Mesendoderm (in vitro differentiated cells): ENCODE measurements at regions not wholly inside any gene's neighbourhood (a gene's known extent, or its start where the extent isn't known, plus 50 kb on each side); places are given as distances from the start of the nearest gene placed in this dataset.

Source experiments
- DNase-seq: peaks from one replicate; pipeline ENCODE4 v3.0.0; 2013
- H2AK5ac ChIP-seq: 2 replicates; pipeline ENCODE4 v1.6.1; 2013; ENCODE audit warnings: low read length, inconsistent platforms
- H2BK120ac ChIP-seq: 2 replicates; pipeline ENCODE4 v1.6.1; 2013; ENCODE audit warnings: low read depth, mild to moderate bottlenecking, low read length, moderate library complexity, mixed read lengths
- H2BK15ac ChIP-seq: replicated peaks from 2 replicates; pipeline ENCODE4 v1.6.1; 2013; ENCODE audit warnings: low read depth, mild to moderate bottlenecking, moderate library complexity
- H2BK5ac ChIP-seq: 2 replicates; pipeline ENCODE4 v1.6.1; 2013; ENCODE audit warnings: low read length, inconsistent platforms
- H3K18ac ChIP-seq: 2 replicates; pipeline ENCODE4 v1.6.1; 2013; ENCODE audit warnings: mild to moderate bottlenecking, low read length, mixed read lengths
- H3K23ac ChIP-seq: one replicate; pipeline ENCODE4 v1.6.1; 2013; ENCODE audit warnings: low read length
- H3K27ac ChIP-seq: 2 replicates; pipeline ENCODE4 v1.5.1; 2013; ENCODE audit warnings: low read depth, mild to moderate bottlenecking, inconsistent platforms, low read length, moderate library complexity
- H3K27me3 ChIP-seq: 2 replicates; pipeline ENCODE4 v1.6.1; 2013; ENCODE audit warnings: low read length, control low read depth, mild to moderate bottlenecking, inconsistent platforms; ENCODE audit not compliant: insufficient read depth, poor library complexity
- H3K36me3 ChIP-seq: 2 replicates; pipeline ENCODE4 v1.6.1; 2013; ENCODE audit warnings: low read length, inconsistent platforms; ENCODE audit not compliant: control insufficient read depth, insufficient read depth
- H3K4ac ChIP-seq: one replicate; pipeline ENCODE4 v1.6.1; 2013; ENCODE audit warnings: low read depth, mild to moderate bottlenecking, low read length, moderate library complexity
- H3K4me1 ChIP-seq: 2 replicates; pipeline ENCODE4 v1.6.1; 2013; ENCODE audit warnings: low read depth, low read length, inconsistent platforms; ENCODE audit not compliant: control insufficient read depth
- H3K4me2 ChIP-seq: 2 replicates; pipeline ENCODE4 v1.6.1; 2013; ENCODE audit warnings: low read length
- H3K4me3 ChIP-seq: 2 replicates; pipeline ENCODE4 v1.5.1; 2013; ENCODE audit warnings: mild to moderate bottlenecking, low read length
- H3K56ac ChIP-seq: one replicate; pipeline ENCODE4 v1.6.1; 2013; ENCODE audit warnings: low read length
- H3K79me1 ChIP-seq: 2 replicates; pipeline ENCODE4 v1.6.1; 2013; ENCODE audit warnings: low read length, inconsistent platforms
- H3K79me2 ChIP-seq: 2 replicates; pipeline ENCODE4 v1.6.1; 2013; ENCODE audit warnings: mild to moderate bottlenecking, low read length; ENCODE audit not compliant: control insufficient read depth, insufficient read depth
- H3K9ac ChIP-seq: 2 replicates; pipeline ENCODE4 v1.6.1; 2013; ENCODE audit warnings: low read length, inconsistent platforms
- H4K5ac ChIP-seq: one replicate; pipeline ENCODE4 v1.6.1; 2013; ENCODE audit warnings: low read length
- H4K8ac ChIP-seq: one replicate; pipeline ENCODE4 v1.6.1; 2013; ENCODE audit warnings: low read depth, mild to moderate bottlenecking, control low read depth, low read length, moderate library complexity
- WGBS: extraction: QIAGEN DNeasy Blood & Tissue Kit; methylation state at CpG from one replicate; pipeline ENCODE4 v1.1.7; 2013; ENCODE audit warnings: low lambda C conversion rate, missing lambda C conversion rate; ENCODE audit not compliant: insufficient coverage; ENCODE audit errors: extremely low coverage; 5-methylcytosine and 5-hydroxymethylcytosine counted together

DNA sequence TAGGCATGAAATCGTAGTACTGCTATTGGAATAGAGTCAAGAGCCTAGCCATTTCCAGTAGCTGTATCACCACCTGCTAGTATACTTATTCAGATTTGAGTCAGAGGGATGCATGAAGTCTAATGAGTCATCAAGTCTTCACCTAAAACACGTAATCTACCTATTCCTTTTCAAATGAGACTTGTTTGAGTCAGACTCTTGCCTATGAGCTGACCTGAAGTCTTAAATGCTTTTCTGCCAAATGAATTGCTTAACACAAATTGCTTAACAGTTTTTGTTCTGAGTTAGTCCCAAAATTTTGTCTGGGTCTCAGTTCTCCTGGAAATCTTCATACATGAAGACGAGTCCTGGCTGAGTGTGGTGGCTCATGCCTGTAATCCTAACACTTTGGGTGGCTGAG is 165.2 kb downstream of the GNAT3 start:
- Histone ChIP-seq H3K18ac (no peak overlapping the region), H3K23ac (no peak overlapping the region), H2BK15ac (no peak overlapping the region), H3K9ac (no peak overlapping the region), H4K8ac (no peak overlapping the region), H3K4me3 (no peak overlapping the region), H3K4me1 (no peaks in the 10 kb centered on the region), H3K36me3 (no peaks in the 10 kb centered on the region), H2BK120ac (no peak overlapping the region), H3K27ac (no peak overlapping the region), H2AK5ac (no peak overlapping the region), H4K5ac (no peak overlapping the region), H3K79me1 (no peaks in the 10 kb centered on the region), H3K79me2 (no peaks in the 10 kb centered on the region), H3K4ac (no peak overlapping the region), H3K27me3 (no peaks in the 10 kb centered on the region), H3K4me2 (no peak overlapping the region), H3K56ac (no peak overlapping the region), H2BK5ac (no peak overlapping the region)
- WGBS, result no CpG with 5 or more reads among the region's 3 CpGs
- no peak for DNase-seq

DNA sequence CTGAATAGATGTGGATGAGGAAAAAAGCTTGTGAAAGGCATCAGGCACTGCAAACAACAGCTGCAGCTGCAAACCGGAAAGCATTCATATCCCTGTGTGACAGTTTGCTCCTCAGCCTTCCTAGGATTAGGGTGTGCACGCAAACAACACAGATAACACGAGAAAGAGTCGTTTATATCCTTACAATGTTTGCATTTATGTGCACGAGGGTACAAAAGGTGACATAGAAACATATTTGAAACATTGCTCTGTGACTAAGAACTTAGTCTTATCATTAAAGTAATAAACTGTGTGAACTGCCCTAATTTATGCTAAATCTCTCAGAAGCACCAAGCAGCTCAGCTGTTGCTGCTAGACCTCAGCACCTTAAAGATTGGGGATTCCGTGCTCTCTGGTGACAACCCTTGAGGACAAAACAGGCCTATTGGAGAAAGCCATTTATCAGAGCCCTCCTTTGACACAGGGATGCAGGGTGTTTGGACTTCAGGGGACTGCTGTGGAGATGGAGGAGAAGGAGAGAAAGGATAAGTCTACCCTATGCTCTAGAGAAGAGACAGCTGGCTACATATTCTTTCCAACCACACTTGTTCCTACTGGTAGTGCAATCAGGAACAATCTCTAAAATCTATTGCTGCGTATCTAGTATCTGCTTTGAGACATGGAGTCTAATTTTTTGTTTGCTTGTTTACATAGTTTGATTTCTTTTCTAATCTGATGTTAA is 176.2 kb downstream of the GNAT3 start:
- no peaks in the 10 kb centered on the region for H3K27me3 ChIP-seq
- no peak overlapping the region for H3K9ac ChIP-seq
- no peaks in the 10 kb centered on the region for H3K4me1 ChIP-seq
- no peak overlapping the region for H4K8ac ChIP-seq
- no peak overlapping the region for H3K27ac ChIP-seq
- no peaks in the 10 kb centered on the region for H3K79me2 ChIP-seq
- H3K4me3 ChIP-seq, result no peak overlapping the region
- no CpG with 5 or more reads among the region's 7 CpGs for WGBS
- no peaks in the 10 kb centered on the region for H3K79me1 ChIP-seq
- no peak overlapping the region for H3K56ac ChIP-seq
- H2BK120ac ChIP-seq, result no peak overlapping the region
- H2AK5ac ChIP-seq, result no peak overlapping the region
- no peak overlapping the region for H3K18ac ChIP-seq
- no peak overlapping the region for H2BK15ac ChIP-seq
- H4K5ac ChIP-seq, result no peak overlapping the region
- H3K4ac ChIP-seq, result no peak overlapping the region
- DNase-seq, result peak; percentile 47
- no peak overlapping the region for H3K23ac ChIP-seq
- H3K4me2 ChIP-seq, result no peak overlapping the region
- H2BK5ac ChIP-seq, result no peak overlapping the region
- H3K36me3 ChIP-seq, result no peaks in the 10 kb centered on the region

DNA sequence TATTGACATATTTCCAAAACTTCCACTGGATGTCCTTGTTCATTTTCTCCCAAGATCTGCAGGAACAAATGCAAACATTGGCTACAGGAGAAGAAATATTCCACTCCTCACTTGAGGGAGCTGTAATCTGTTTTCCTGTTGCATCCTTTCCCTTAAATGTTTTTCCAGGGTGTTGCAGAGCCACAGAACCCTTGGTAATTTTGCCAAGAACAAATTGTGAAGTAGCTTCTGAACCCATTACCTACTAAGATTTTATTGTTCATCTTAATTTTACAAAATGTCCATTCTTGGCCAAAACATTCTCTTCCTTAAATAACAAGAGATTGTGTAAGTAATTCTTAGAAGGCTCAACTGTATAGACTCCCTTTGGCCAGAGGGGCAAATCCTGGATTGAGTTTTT is 177.0 kb downstream of the GNAT3 start:
- H3K27me3 ChIP-seq, result no peaks in the 10 kb centered on the region
- no peaks in the 10 kb centered on the region for H3K36me3 ChIP-seq
- H3K4me2 ChIP-seq, result no peak overlapping the region
- H2BK15ac ChIP-seq, result no peak overlapping the region
- no peaks in the 10 kb centered on the region for H3K79me2 ChIP-seq
- H3K56ac ChIP-seq, result no peak overlapping the region
- no peak overlapping the region for H4K5ac ChIP-seq
- no peaks in the 10 kb centered on the region for H3K4me1 ChIP-seq
- no peak overlapping the region for H4K8ac ChIP-seq
- no peak overlapping the region for H3K4ac ChIP-seq
- no peak overlapping the region for H3K4me3 ChIP-seq
- no peak overlapping the region for H2BK5ac ChIP-seq
- DNase-seq, result no peak
- H3K9ac ChIP-seq, result no peak overlapping the region
- H3K18ac ChIP-seq, result no peak overlapping the region
- no peak overlapping the region for H2AK5ac ChIP-seq
- H3K79me1 ChIP-seq, result no peaks in the 10 kb centered on the region
- H3K27ac ChIP-seq, result no peak overlapping the region
- no peak overlapping the region for H2BK120ac ChIP-seq
- no peak overlapping the region for H3K23ac ChIP-seq

- Histone ChIP-seq H3K18ac (no peak overlapping the region), H3K4me3 (no peak overlapping the region), H3K36me3 (no peaks in the 10 kb centered on the region), H3K27ac (no peak overlapping the region), H3K9ac (no peak overlapping the region), H3K23ac (no peak overlapping the region), H3K4me1 (no peaks in the 10 kb centered on the region), H2AK5ac (no peak overlapping the region), H3K56ac (no peak overlapping the region), H2BK15ac (no peak overlapping the region), H4K8ac (no peak overlapping the region), H2BK120ac (no peak overlapping the region), H3K4ac (no peak overlapping the region), H2BK5ac (no peak overlapping the region), H3K27me3 (no peaks in the 10 kb centered on the region), H3K4me2 (no peak overlapping the region), H3K79me1 (no peaks in the 10 kb centered on the region), H3K79me2 (no peaks in the 10 kb centered on the region), H4K5ac (no peak overlapping the region)
- no peak for DNase-seq
- no CpG with 5 or more reads among the region's 1 CpG for WGBS
These were observed 177.7 kb downstream of the GNAT3 start for GRCh38 chr7:80334196-80334595.

- Histone ChIP-seq H2AK5ac (no peak overlapping the region), H2BK15ac (no peak overlapping the region), H3K79me2 (no peaks in the 10 kb centered on the region), H2BK5ac (no peak overlapping the region), H3K4ac (no peak overlapping the region), H3K9ac (no peak overlapping the region), H3K4me3 (no peak overlapping the region), H4K8ac (no peak overlapping the region), H3K27me3 (no peaks in the 10 kb centered on the region), H3K23ac (no peak overlapping the region), H3K27ac (no peak overlapping the region), H3K4me1 (no peaks in the 10 kb centered on the region), H3K36me3 (no peaks in the 10 kb centered on the region), H4K5ac (no peak overlapping the region), H3K4me2 (no peak overlapping the region), H3K18ac (no peak overlapping the region), H3K56ac (no peak overlapping the region), H3K79me1 (no peaks in the 10 kb centered on the region), H2BK120ac (no peak overlapping the region)
- DNase-seq, result no peak
- no CpG with 5 or more reads among the region's 1 CpG for WGBS
These were observed 178.8 kb downstream of the GNAT3 start for GRCh38 chr7:80333040-80333439.

DNA sequence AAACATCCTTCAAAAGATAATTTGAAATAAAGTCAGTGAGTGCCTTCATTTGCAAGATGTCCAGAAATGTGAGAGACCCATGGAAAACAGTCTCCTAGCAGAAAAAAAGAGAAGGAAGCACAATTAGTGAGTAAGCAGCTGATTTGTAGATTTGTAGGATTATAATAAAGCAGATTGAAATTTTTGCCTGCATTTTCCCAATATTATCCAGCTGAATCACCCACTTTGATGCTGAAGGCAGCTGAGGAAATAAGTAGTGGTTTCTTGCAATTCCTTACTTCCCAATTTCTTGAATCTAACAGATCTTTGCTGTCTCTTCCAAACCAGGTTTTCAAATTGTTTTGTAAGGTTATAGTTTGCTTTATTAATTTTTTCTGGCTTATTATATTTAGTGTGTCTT is 181.4 kb downstream of the GNAT3 start:
- Histone ChIP-seq H4K5ac (no peak overlapping the region), H2BK120ac (no peak overlapping the region), H3K9ac (no peak overlapping the region), H3K4ac (no peak overlapping the region), H4K8ac (no peak overlapping the region), H3K79me2 (no peaks in the 10 kb centered on the region), H3K4me1 (no peaks in the 10 kb centered on the region), H3K18ac (no peak overlapping the region), H3K27ac (no peak overlapping the region), H3K36me3 (no peaks in the 10 kb centered on the region), H2BK15ac (no peak overlapping the region), H3K4me3 (no peak overlapping the region), H3K56ac (no peak overlapping the region), H2BK5ac (no peak overlapping the region), H3K79me1 (no peaks in the 10 kb centered on the region), H3K23ac (no peak overlapping the region), H3K4me2 (no peak overlapping the region), H2AK5ac (no peak overlapping the region), H3K27me3 (no peaks in the 10 kb centered on the region)
- DNase-seq, result no peak
